Activated CD8-positive, alpha-beta T cell treated with anti-CD3 and anti-CD28 coated beads, Interleukin-2, amount 10 ng/mL, durations not matched to agents 7 days and 5 days (primary cell): ENCODE measurements at regions not wholly inside any gene's neighbourhood (a gene's known extent, or its start where the extent isn't known, plus 50 kb on each side); places are given as distances from the start of the nearest gene placed in this dataset.
"Not testable (repeated sequence)": the region's sequence is repeated elsewhere in the genome, so short reads cannot be mapped to it uniquely, and the experiment has no call there.

Source experiments
- ATAC-seq: fragments of 150-1000 bp; cut with Tn5 transposase; one replicate; pipeline ENCODE4 v1.10.0; 2021; ENCODE audit warnings: moderate library complexity
- CTCF ChIA-PET: fragments of 350-600 bp; sonication (Branson Sonifier 250); formaldehyde crosslinking; loops from one replicate; lab custom pipeline; 2021; ENCODE audit warnings: antibody characterized with exemption; lab: Charles Lee
- POLR2A ChIA-PET: fragments of 350-600 bp; sonication (Branson Sonifier 250); formaldehyde crosslinking; loops from one replicate; lab custom pipeline; 2021; ENCODE audit warnings: antibody characterized with exemption; lab: Charles Lee
- DNase-seq: peaks from one replicate; pipeline ENCODE4 v3.0.0-alpha.2; 2020
- H3K27ac Mint-ChIP-seq: one replicate; pipeline ENCODE4 v1.8.0; 2021; ENCODE audit warnings: mild to moderate bottlenecking, mixed read lengths
- H3K27me3 Mint-ChIP-seq: one replicate; pipeline ENCODE4 v1.8.0; 2021; ENCODE audit warnings: low read depth, mixed read lengths
- H3K36me3 Mint-ChIP-seq: one replicate; pipeline ENCODE4 v1.8.0; 2021; ENCODE audit warnings: low read depth, mixed read lengths
- H3K4me1 Mint-ChIP-seq: one replicate; pipeline ENCODE4 v1.8.0; 2021; ENCODE audit warnings: low read depth, mixed read lengths
- H3K4me3 Mint-ChIP-seq: one replicate; pipeline ENCODE4 v1.8.0; 2021; ENCODE audit warnings: mild to moderate bottlenecking, mixed read lengths
- H3K9me3 Mint-ChIP-seq: one replicate; pipeline ENCODE4 v1.8.0; 2022; ENCODE audit warnings: mixed read lengths; ENCODE audit not compliant: insufficient read depth

- Mint-ChIP-seq H3K4me3 (no peak overlapping the region), H3K27me3 (no peaks in the 10 kb centered on the region), H3K9me3 (peaks cover 4% of the 10 kb centered on the region), H3K4me1 (no peaks in the 10 kb centered on the region), H3K36me3 (peaks cover 2% of the 10 kb centered on the region), H3K27ac (no peak overlapping the region)
- ATAC-seq (no peak), DNase-seq (no peak)
- ChIA-PET CTCF (no interaction called here), POLR2A (no interaction called here)
These were observed 137.1 kb upstream of the SFSWAP start for GRCh38 chr12:131573631-131574394.

DNA sequence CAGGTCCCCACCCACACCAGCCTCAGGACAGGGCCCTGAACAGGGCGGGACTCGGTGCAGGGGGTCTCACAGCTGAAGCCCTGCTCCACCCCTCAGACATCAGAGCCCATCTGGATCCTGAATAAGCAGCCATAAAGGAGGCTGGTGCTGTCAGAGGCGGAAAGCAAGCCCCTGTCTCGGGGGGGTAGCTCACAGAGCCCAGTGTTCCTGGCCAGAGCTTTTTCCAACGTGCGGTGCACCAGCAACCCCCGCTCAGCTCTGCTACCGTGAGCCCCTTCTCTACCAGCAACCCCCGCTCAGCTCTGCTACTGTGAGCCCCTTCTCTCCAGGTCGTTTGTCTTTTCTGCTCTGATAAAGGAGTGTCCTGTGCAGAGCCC is 136.5 kb upstream of the SFSWAP start:
- no peak overlapping the region for H3K4me3 Mint-ChIP-seq
- H3K27me3 Mint-ChIP-seq = peaks cover under 1% of the 10 kb centered on the region
- no peak overlapping the region for H3K27ac Mint-ChIP-seq
- DNase-seq (no peak), ATAC-seq (no peak)
- CTCF ChIA-PET = no interaction called here
- peaks cover 4% of the 10 kb centered on the region for H3K9me3 Mint-ChIP-seq
- POLR2A ChIA-PET = no interaction called here
- peaks cover 2% of the 10 kb centered on the region for H3K36me3 Mint-ChIP-seq
- H3K4me1 Mint-ChIP-seq = no peaks in the 10 kb centered on the region

- H3K4me3 Mint-ChIP-seq = no peak overlapping the region
- peaks cover 4% of the 10 kb centered on the region for H3K27me3 Mint-ChIP-seq
- CTCF ChIA-PET = no interaction called here
- POLR2A ChIA-PET = no interaction called here
- ATAC-seq (no peak), DNase-seq (no peak)
- H3K4me1 Mint-ChIP-seq = no peaks in the 10 kb centered on the region
- H3K36me3 Mint-ChIP-seq = peaks cover 2% of the 10 kb centered on the region
- peaks cover 4% of the 10 kb centered on the region for H3K9me3 Mint-ChIP-seq
- no peak overlapping the region for H3K27ac Mint-ChIP-seq
These were observed 135.5 kb upstream of the SFSWAP start for GRCh38 chr12:131575371-131575770.

DNA sequence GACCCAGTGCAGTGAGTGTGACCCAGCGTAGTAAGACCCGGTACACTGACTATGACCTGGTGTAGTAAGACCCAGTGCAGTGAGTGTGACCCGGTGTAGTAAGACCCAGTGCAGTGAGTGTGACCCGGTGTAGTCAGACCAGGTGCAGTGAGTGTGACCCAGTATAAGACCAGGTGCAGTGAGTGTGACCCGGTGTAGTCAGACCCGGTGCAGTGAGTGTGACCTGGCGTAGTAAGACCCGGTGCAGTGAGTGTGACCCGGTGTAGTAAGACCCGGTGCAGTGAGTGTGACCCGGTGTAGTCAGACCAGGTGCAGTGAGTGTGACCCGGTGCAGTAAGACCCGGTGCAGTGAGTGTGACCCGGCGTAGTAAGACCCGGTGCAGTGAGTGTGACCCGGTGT is 134.2 kb upstream of the SFSWAP start:
- H3K36me3 Mint-ChIP-seq, H3K27me3 Mint-ChIP-seq, DNase-seq, H3K27ac Mint-ChIP-seq, H3K4me1 Mint-ChIP-seq, ATAC-seq, POLR2A ChIA-PET, H3K9me3 Mint-ChIP-seq, H3K4me3 Mint-ChIP-seq, CTCF ChIA-PET: not testable (repeated sequence)

DNA sequence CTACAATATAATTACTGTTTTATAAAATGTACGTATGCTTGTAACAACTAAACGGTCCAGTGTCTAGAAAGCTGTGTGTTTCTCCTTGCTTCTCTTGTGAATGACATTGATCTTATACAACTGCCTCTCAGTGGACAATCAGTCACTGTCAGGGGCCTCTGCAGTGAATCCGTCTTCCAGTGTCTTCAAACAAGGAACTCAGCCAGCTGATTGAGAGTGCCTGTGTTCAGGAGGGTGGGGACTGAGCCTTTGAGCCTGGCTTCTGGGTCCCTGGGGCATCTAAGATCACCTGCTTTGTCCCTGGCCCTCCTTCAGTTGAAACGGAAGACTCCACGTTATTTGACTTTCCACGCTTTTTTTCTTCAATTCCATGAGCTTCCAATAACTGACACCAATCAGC is 133.1 kb upstream of the SFSWAP start:
- H3K9me3 Mint-ChIP-seq = peaks cover 4% of the 10 kb centered on the region
- ATAC-seq (no peak), DNase-seq (no peak)
- H3K36me3 Mint-ChIP-seq = peaks cover 2% of the 10 kb centered on the region
- peaks cover 4% of the 10 kb centered on the region for H3K27me3 Mint-ChIP-seq
- CTCF ChIA-PET = no interaction called here
- no peak overlapping the region for H3K27ac Mint-ChIP-seq
- POLR2A ChIA-PET = no interaction called here
- no peak overlapping the region for H3K4me3 Mint-ChIP-seq
- no peaks in the 10 kb centered on the region for H3K4me1 Mint-ChIP-seq

- ChIA-PET CTCF (no interaction called here), POLR2A (no interaction called here)
- Mint-ChIP-seq H3K36me3 (peaks cover 2% of the 10 kb centered on the region), H3K27me3 (peaks cover 4% of the 10 kb centered on the region), H3K9me3 (peaks cover 4% of the 10 kb centered on the region), H3K27ac (no peak overlapping the region), H3K4me1 (no peaks in the 10 kb centered on the region), H3K4me3 (no peak overlapping the region)
- DNase-seq (no peak), ATAC-seq (no peak)
These were observed 131.9 kb upstream of the SFSWAP start for GRCh38 chr12:131578828-131579470.

GRCh38 chr12:131583090-131583712 is 127.7 kb upstream of the SFSWAP start:
- Mint-ChIP-seq H3K27ac (no peak overlapping the region), H3K36me3 (no peaks in the 10 kb centered on the region), H3K9me3 (no peaks in the 10 kb centered on the region), H3K27me3 (peaks cover 4% of the 10 kb centered on the region), H3K4me3 (no peak overlapping the region), H3K4me1 (no peaks in the 10 kb centered on the region)
- CTCF ChIA-PET = no interaction called here
- POLR2A ChIA-PET = no interaction called here
- ATAC-seq = no peak
- no peak for DNase-seq

DNA sequence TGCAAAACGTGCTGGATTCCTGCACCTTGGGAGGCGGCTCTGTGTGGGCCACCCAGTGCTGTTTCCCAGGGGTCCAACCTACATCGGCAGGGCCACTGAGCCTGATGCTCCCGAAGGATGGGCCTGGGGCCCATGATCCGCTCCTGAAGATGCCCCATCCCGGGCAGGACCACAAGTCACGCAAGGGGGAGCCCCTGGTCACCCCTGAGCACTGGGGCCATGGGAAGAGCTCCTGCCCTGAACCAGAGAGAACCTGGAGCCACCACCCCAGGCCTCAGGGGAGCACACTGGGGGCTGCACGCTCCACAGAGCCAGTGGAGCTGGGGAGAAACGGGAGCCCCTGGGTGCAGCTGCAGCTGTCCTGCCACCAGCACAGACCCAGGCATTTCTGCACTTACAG is 124.6 kb upstream of the SFSWAP start:
- no peak for DNase-seq
- Mint-ChIP-seq H3K36me3 (no peaks in the 10 kb centered on the region), H3K27me3 (no peaks in the 10 kb centered on the region), H3K9me3 (no peaks in the 10 kb centered on the region), H3K27ac (no peak overlapping the region), H3K4me1 (no peaks in the 10 kb centered on the region), H3K4me3 (no peak overlapping the region)
- CTCF ChIA-PET = no interaction called here
- no peak for ATAC-seq
- POLR2A ChIA-PET = no interaction called here

GRCh38 chr12:131586761-131587160 is 124.1 kb upstream of the SFSWAP start:
- no peaks in the 10 kb centered on the region for H3K36me3 Mint-ChIP-seq
- ChIA-PET POLR2A (no interaction called here), CTCF (no interaction called here)
- H3K9me3 Mint-ChIP-seq = no peaks in the 10 kb centered on the region
- H3K4me3 Mint-ChIP-seq = no peak overlapping the region
- no peak for ATAC-seq
- no peaks in the 10 kb centered on the region for H3K4me1 Mint-ChIP-seq
- no peak for DNase-seq
- H3K27me3 Mint-ChIP-seq = no peaks in the 10 kb centered on the region
- H3K27ac Mint-ChIP-seq = no peak overlapping the region

DNA sequence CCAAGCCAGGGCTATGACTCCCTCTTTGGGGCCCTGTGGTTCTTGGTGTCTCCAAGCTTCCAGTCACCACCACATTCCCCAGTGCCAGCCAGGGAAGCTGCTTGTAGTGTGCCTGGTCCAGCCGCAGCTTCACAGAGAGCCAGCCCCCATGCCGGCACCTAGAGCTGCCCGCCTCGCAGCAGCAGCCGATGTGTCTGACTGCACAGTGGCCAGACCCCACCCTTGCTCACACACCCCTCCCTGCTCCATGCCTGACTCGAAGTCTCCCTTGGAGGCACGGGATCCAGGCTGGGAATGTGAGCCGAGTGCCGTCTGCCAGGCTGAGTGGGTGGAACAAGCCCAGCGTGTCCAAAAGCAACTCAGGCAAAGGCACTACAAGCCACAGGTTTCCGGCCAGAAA is 123.3 kb upstream of the SFSWAP start:
- Mint-ChIP-seq H3K9me3 (no peaks in the 10 kb centered on the region), H3K4me1 (peaks cover 5% of the 10 kb centered on the region), H3K27ac (no peak overlapping the region), H3K36me3 (no peaks in the 10 kb centered on the region), H3K27me3 (no peaks in the 10 kb centered on the region), H3K4me3 (no peak overlapping the region)
- POLR2A ChIA-PET = no interaction called here
- CTCF ChIA-PET = no interaction called here
- DNase-seq (no peak), ATAC-seq (no peak)

DNA sequence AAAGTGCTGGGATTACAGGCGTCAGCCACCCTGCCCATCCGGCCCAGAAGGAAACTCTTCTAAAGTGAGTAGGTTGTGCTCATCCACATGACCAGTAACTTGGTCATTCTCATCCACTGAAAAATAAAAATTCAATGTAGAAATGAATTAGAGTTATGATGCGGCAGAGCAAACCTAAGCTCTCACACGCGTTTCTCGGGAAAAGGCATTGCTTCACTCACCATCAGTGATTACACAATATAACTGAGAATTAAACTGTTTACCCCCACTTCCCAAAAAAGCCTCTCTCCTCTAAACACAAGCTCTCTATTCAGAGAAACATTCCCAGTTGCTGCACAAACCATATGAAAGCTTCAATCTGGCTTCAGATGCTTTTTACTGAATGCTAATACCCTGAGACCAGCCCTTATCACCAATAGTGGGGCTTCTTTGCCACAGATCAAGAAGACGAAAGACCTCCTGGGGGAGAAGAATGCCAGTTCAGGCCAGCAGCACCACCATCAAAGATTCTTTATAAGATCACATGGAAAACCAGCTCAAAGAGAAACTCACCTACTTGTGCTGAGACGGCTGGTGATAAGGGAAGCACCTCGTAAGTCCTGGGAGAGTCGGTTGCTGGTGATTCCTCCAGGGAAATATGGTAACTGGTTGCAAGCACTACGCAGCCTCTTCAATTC is 121.5 kb upstream of the SFSWAP start:
- CTCF ChIA-PET = no interaction called here
- Mint-ChIP-seq H3K4me1 (peaks cover 20% of the 10 kb centered on the region), H3K27ac (no peak overlapping the region), H3K9me3 (no peaks in the 10 kb centered on the region), H3K36me3 (no peaks in the 10 kb centered on the region), H3K27me3 (no peaks in the 10 kb centered on the region), H3K4me3 (no peak overlapping the region)
- ATAC-seq (no peak), DNase-seq (no peak)
- POLR2A ChIA-PET = no interaction called here

GRCh38 chr12:131589966-131590365 is 120.9 kb upstream of the SFSWAP start:
- ChIA-PET CTCF (no interaction called here), POLR2A (no interaction called here)
- Mint-ChIP-seq H3K4me3 (no peak overlapping the region), H3K4me1 (peaks cover 20% of the 10 kb centered on the region), H3K27ac (no peak overlapping the region), H3K27me3 (no peaks in the 10 kb centered on the region), H3K9me3 (no peaks in the 10 kb centered on the region), H3K36me3 (no peaks in the 10 kb centered on the region)
- ATAC-seq (no peak), DNase-seq (no peak)
